Sigmoid colon (tissue), 3 donors: ENCODE measurements at regions not wholly inside any gene's neighbourhood (a gene's known extent, or its start where the extent isn't known, plus 50 kb on each side); places are given as distances from the start of the nearest gene placed in this dataset.

ENCODE experiments used
- CTCF ChIP-seq, 4 experiments: fragments of 450-650 bp in 3 of 4; fragments of 200-600 bp in 1 of 4; IDR thresholded peaks; one replicate each; pipeline ENCODE4 v1.5.1; 2016 to 2019; ENCODE audit warnings: antibody characterized with exemption in 4 of 4, mild to moderate bottlenecking in 3 of 4, moderate library complexity in 2 of 4
- POLR2A ChIP-seq, 2 donors: fragments of 450-650 bp; IDR thresholded peaks; one replicate each; pipeline ENCODE4 v1.6.1; 2016; ENCODE audit warnings: antibody characterized with exemption in 2 of 2, mild to moderate bottlenecking in 2 of 2, moderate library complexity in 2 of 2

GRCh38 chr17:83145358-83145738 lies 65.9 kb downstream of the METRNL start:
- no peak for TF ChIP-seq CTCF (IDR thresholded peaks at IDR 0.05)
- no peak for TF ChIP-seq POLR2A (IDR thresholded peaks at IDR 0.05)
